Mucosa of descending colon (tissue), 3 donors: ENCODE measurements at regions not wholly inside any gene's neighbourhood (a gene's known extent, or its start where the extent isn't known, plus 50 kb on each side); places are given as distances from the start of the nearest gene placed in this dataset.
"Not testable (repeated sequence)": the region's sequence is repeated elsewhere in the genome, so short reads cannot be mapped to it uniquely, and the experiment has no call there.

Experiments
- ATAC-seq: fragments of 200-7000 bp; cut with Tn5 transposase; one replicate; pipeline ENCODE4 v1.9.1; 2020; ENCODE audit warnings: mild to moderate bottlenecking, moderate library complexity
- DNase-seq, 3 donors: peaks; one replicate each; pipeline ENCODE4 v3.0.0-alpha.2; 2020
- H3K36me3 ChIP-seq: fragments of 200-600 bp; one replicate; pipeline ENCODE4 v1.8.0; 2021; ENCODE audit warnings: low read depth, mild to moderate bottlenecking
- H3K4me1 ChIP-seq: fragments of 200-600 bp; one replicate; pipeline ENCODE4 v1.8.0; 2021; ENCODE audit warnings: low read depth, mild to moderate bottlenecking
- H3K4me3 ChIP-seq: fragments of 200-600 bp; one replicate; pipeline ENCODE4 v1.8.0; 2021; ENCODE audit warnings: mild to moderate bottlenecking
- H3K9me3 ChIP-seq: fragments of 200-600 bp; one replicate; pipeline ENCODE4 v1.8.0; 2021; ENCODE audit warnings: mild to moderate bottlenecking
- CTCF ChIP-seq: fragments of 200-600 bp; IDR thresholded peaks from one replicate; pipeline ENCODE4 v1.8.0; 2022; ENCODE audit warnings: antibody characterized with exemption, mild to moderate bottlenecking
- intact Hi-C, 2 donors: fragments of 100-400 bp; cut with DNase I in 1 of 2; cut with micrococcal nuclease in 1 of 2; formaldehyde crosslinking; loops; one replicate each; pipeline versions ENCODE4 v1.11.0 to v1.11.1; 2022; cut with DNase I, micrococcal nuclease
- donor health status: DM: no; HTN: no; CAD: no; lungs with moderate emphysema.
- donor health status: DM: no; HTN: no; CAD: no.
- donor health status: DM: no; HTN: yes; CAD: no.

- ATAC-seq = no peak
These were observed 189.6 kb upstream of the GATA6 start for GRCh38 chr18:21979759-21980158.

GRCh38 chr18:21980744-21981143 is 188.6 kb upstream of the GATA6 start:
- intact Hi-C loops = no loop called here
- H3K4me3 ChIP-seq = no peak overlapping the region
- TF ChIP-seq CTCF = no peak
- H3K36me3 ChIP-seq = no peaks in the 10 kb centered on the region
- no peaks in the 10 kb centered on the region for H3K4me1 ChIP-seq
- DNase-seq = no peak
- H3K9me3 ChIP-seq = no peaks in the 10 kb centered on the region
- no peak for ATAC-seq

More at GRCh38 chr18:21979759-21980158, 189.6 kb upstream of the GATA6 start:
- H3K4me1 ChIP-seq = no peaks in the 10 kb centered on the region
- no peak for DNase-seq
- TF ChIP-seq CTCF = no peak
- H3K36me3 ChIP-seq = no peaks in the 10 kb centered on the region
- no peak overlapping the region for H3K4me3 ChIP-seq
- intact Hi-C loops = no loop called here
- H3K9me3 ChIP-seq = no peaks in the 10 kb centered on the region

GRCh38 chr18:21981489-21981888 is 187.9 kb upstream of the GATA6 start:
- H3K9me3 ChIP-seq, H3K4me3 ChIP-seq, H3K36me3 ChIP-seq, ATAC-seq, DNase-seq, intact Hi-C loops, H3K4me1 ChIP-seq: not testable (repeated sequence)

GRCh38 chr18:21991081-21991534 is 178.3 kb upstream of the GATA6 start:
- peaks cover under 1% of the 10 kb centered on the region for H3K4me1 ChIP-seq
- H3K36me3 ChIP-seq = no peaks in the 10 kb centered on the region
- TF ChIP-seq CTCF = no peak
- ATAC-seq (peak; percentile 9), DNase-seq (no peak)
- no peaks in the 10 kb centered on the region for H3K9me3 ChIP-seq
- H3K4me3 ChIP-seq = no peak overlapping the region
- intact Hi-C loops = no loop called here

GRCh38 chr18:21991886-21992285 is 177.5 kb upstream of the GATA6 start:
- peaks cover 3% of the 10 kb centered on the region for H3K4me1 ChIP-seq
- intact Hi-C loops = no loop called here
- no peaks in the 10 kb centered on the region for H3K9me3 ChIP-seq
- no peaks in the 10 kb centered on the region for H3K36me3 ChIP-seq
- ATAC-seq (no peak), DNase-seq (no peak)
- TF ChIP-seq CTCF = no peak
- no peak overlapping the region for H3K4me3 ChIP-seq

GRCh38 chr18:21996351-21996826 is 173.0 kb upstream of the GATA6 start:
- peaks cover 20% of the 10 kb centered on the region for H3K4me1 ChIP-seq

More at GRCh38 chr18:21996351-21996826, 173.0 kb upstream of the GATA6 start:
- DNase-seq = peak; percentile 44 to 68 (median 49)
- no peak for TF ChIP-seq CTCF
- H3K9me3 ChIP-seq = no peaks in the 10 kb centered on the region
- peak; percentile 66 for ATAC-seq
- no peaks in the 10 kb centered on the region for H3K36me3 ChIP-seq
- intact Hi-C loops = loop anchor here in 1 of 2 donors (5.0 kb wide), 1 partner anchor 171 kb away; the partner anchor contains the start of gene GATA6
- H3K4me3 ChIP-seq = no peak overlapping the region
